ENCODE measurements at regions not wholly inside any gene's neighbourhood (a gene's known extent, or its start where the extent isn't known, plus 50 kb on each side); places are given as distances from the start of the nearest gene placed in this dataset.

GRCh38 chr1:56218023-56218422 is 361.3 kb downstream of the PLPP3 start:
- H3K36me3 ChIP-seq (ENCODE audit: control insufficient read depth in 1 of 2, insufficient read depth in 2 of 2, low read depth in 1 of 2, low read length in 2 of 2): no peaks in the 10 kb centered on the region

GRCh38 chr1:56216218-56216617 is 363.1 kb downstream of the PLPP3 start:
- Histone ChIP-seq H4K8ac (ENCODE audit: low read length) (no peak overlapping the region), H2AFZ (ENCODE audit: low read depth, low read length) (no peak overlapping the region), H3K4me2 (ENCODE audit: low read length, poor library complexity, severe bottlenecking) (no peak overlapping the region), H2BK15ac (ENCODE audit: low read depth, poor library complexity, severe bottlenecking) (no peak overlapping the region), H3K4me1 (ENCODE audit: control insufficient read depth, insufficient read depth, low read depth, low read length) (no peaks in the 10 kb centered on the region), H2BK120ac (ENCODE audit: low read depth, low read length) (no peak overlapping the region), H3K23ac (ENCODE audit: low read length in 2 of 2) (no peak overlapping the region), H3K27me3 (ENCODE audit: control insufficient read depth in 1 of 2, insufficient read depth in 1 of 2, low read length in 2 of 2) (no peaks in the 10 kb centered on the region), H3K14ac (ENCODE audit: low read length in 2 of 2) (no peak overlapping the region), H3K9ac (ENCODE audit: low read length) (no peak overlapping the region), H2BK5ac (ENCODE audit: low read depth, low read length, poor library complexity, severe bottlenecking) (no peak overlapping the region), H3K27ac (ENCODE audit: low read length, poor library complexity, severe bottlenecking) (no peak overlapping the region), H3K18ac (ENCODE audit: low read depth in 1 of 2, low read length in 2 of 2) (no peak overlapping the region), H3K9me3 (ENCODE audit: control insufficient read depth, low read length) (no peaks in the 10 kb centered on the region), H3K4ac (ENCODE audit: low read depth in 1 of 2, low read length in 2 of 2) (no peak overlapping the region), H3K4me3 (ENCODE audit: insufficient read depth in 1 of 2, low read depth in 1 of 2, low read length in 2 of 2) (no peak overlapping the region), H2BK12ac (ENCODE audit: low read length in 2 of 2) (no peak overlapping the region), H2AK5ac (ENCODE audit: low read length, severe bottlenecking) (no peak overlapping the region), H3K36me3 (ENCODE audit: control insufficient read depth in 1 of 2, insufficient read depth in 2 of 2, low read depth in 1 of 2, low read length in 2 of 2) (no peaks in the 10 kb centered on the region), H3K79me1 (replicated peaks; ENCODE audit: low read length, poor library complexity, severe bottlenecking) (no peaks in the 10 kb centered on the region), H4K91ac (ENCODE audit: low read length) (no peak overlapping the region)
- DNase-seq: no peak
- WGBS: 91% methylated on average over 4 of the region's 4 CpGs

More at GRCh38 chr1:56218023-56218422, 361.3 kb downstream of the PLPP3 start:
- Histone ChIP-seq H3K9me3 (ENCODE audit: control insufficient read depth, low read length) (no peaks in the 10 kb centered on the region), H3K4me1 (ENCODE audit: control insufficient read depth, insufficient read depth, low read depth, low read length) (no peaks in the 10 kb centered on the region), H3K4me2 (ENCODE audit: low read length, poor library complexity, severe bottlenecking) (no peak overlapping the region), H2BK5ac (ENCODE audit: low read depth, low read length, poor library complexity, severe bottlenecking) (no peak overlapping the region), H3K9ac (ENCODE audit: low read length) (no peak overlapping the region), H3K79me1 (replicated peaks; ENCODE audit: low read length, poor library complexity, severe bottlenecking) (no peaks in the 10 kb centered on the region), H2BK120ac (ENCODE audit: low read depth, low read length) (no peak overlapping the region), H3K23ac (ENCODE audit: low read length in 2 of 2) (no peak overlapping the region), H3K14ac (ENCODE audit: low read length in 2 of 2) (no peak overlapping the region), H3K27ac (ENCODE audit: low read length, poor library complexity, severe bottlenecking) (no peak overlapping the region), H4K91ac (ENCODE audit: low read length) (no peak overlapping the region), H2AFZ (ENCODE audit: low read depth, low read length) (no peak overlapping the region), H3K27me3 (ENCODE audit: control insufficient read depth in 1 of 2, insufficient read depth in 1 of 2, low read length in 2 of 2) (no peaks in the 10 kb centered on the region), H2AK5ac (ENCODE audit: low read length, severe bottlenecking) (no peak overlapping the region), H2BK12ac (ENCODE audit: low read length in 2 of 2) (no peak overlapping the region), H4K8ac (ENCODE audit: low read length) (no peak overlapping the region), H3K4me3 (ENCODE audit: insufficient read depth in 1 of 2, low read depth in 1 of 2, low read length in 2 of 2) (no peak overlapping the region), H2BK15ac (ENCODE audit: low read depth, poor library complexity, severe bottlenecking) (no peak overlapping the region), H3K18ac (ENCODE audit: low read depth in 1 of 2, low read length in 2 of 2) (no peak overlapping the region), H3K4ac (ENCODE audit: low read depth in 1 of 2, low read length in 2 of 2) (no peak overlapping the region)
- 97% methylated on average over 2 of the region's 4 CpGs for WGBS
- no peak for DNase-seq

DNA sequence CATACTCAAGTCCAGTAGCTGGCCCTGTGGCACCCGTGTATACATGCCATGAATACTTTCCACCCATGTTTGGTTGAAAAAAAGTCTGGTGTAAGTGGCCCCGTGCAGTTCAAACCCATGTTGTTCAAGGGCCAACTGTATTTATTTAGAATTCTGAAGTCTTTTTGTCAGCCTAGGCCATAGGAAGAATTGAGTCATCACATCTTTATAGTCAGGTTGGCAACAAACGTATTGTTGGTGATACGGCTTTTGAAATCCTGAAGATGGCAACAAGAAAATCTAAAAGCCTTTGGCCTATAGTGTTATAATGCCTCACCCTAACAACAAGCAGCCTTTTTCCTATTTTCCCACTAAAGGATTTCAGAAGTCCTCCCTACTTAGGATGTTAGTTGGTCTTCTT is 363.6 kb downstream of the PLPP3 start:
- no peak overlapping the region for H3K4me3 ChIP-seq (ENCODE audit: insufficient read depth in 1 of 2, low read depth in 1 of 2, low read length in 2 of 2)
- H3K9me3 ChIP-seq (ENCODE audit: control insufficient read depth, low read length): no peaks in the 10 kb centered on the region
- DNase-seq: no peak
- no peak overlapping the region for H3K4me2 ChIP-seq (ENCODE audit: low read length, poor library complexity, severe bottlenecking)
- no peaks in the 10 kb centered on the region for H3K36me3 ChIP-seq (ENCODE audit: control insufficient read depth in 1 of 2, insufficient read depth in 2 of 2, low read depth in 1 of 2, low read length in 2 of 2)
- no peak overlapping the region for H2BK15ac ChIP-seq (ENCODE audit: low read depth, poor library complexity, severe bottlenecking)
- no peak overlapping the region for H3K27ac ChIP-seq (ENCODE audit: low read length, poor library complexity, severe bottlenecking)
- H3K4ac ChIP-seq (ENCODE audit: low read depth in 1 of 2, low read length in 2 of 2): no peak overlapping the region
- H2BK120ac ChIP-seq (ENCODE audit: low read depth, low read length): no peak overlapping the region
- H3K4me1 ChIP-seq (ENCODE audit: control insufficient read depth, insufficient read depth, low read depth, low read length): no peaks in the 10 kb centered on the region
- H2AK5ac ChIP-seq (ENCODE audit: low read length, severe bottlenecking): no peak overlapping the region
- no peak overlapping the region for H3K14ac ChIP-seq (ENCODE audit: low read length in 2 of 2)
- no peak overlapping the region for H3K23ac ChIP-seq (ENCODE audit: low read length in 2 of 2)
- no peak overlapping the region for H2BK12ac ChIP-seq (ENCODE audit: low read length in 2 of 2)
- H3K79me1 ChIP-seq (replicated peaks; ENCODE audit: low read length, poor library complexity, severe bottlenecking): no peaks in the 10 kb centered on the region
- H3K27me3 ChIP-seq (ENCODE audit: control insufficient read depth in 1 of 2, insufficient read depth in 1 of 2, low read length in 2 of 2): no peaks in the 10 kb centered on the region
- no peak overlapping the region for H3K9ac ChIP-seq (ENCODE audit: low read length)
- no peak overlapping the region for H4K8ac ChIP-seq (ENCODE audit: low read length)
- WGBS: 87% methylated on average over 4 of the region's 4 CpGs
- H2BK5ac ChIP-seq (ENCODE audit: low read depth, low read length, poor library complexity, severe bottlenecking): no peak overlapping the region
- no peak overlapping the region for H3K18ac ChIP-seq (ENCODE audit: low read depth in 1 of 2, low read length in 2 of 2)
- no peak overlapping the region for H2AFZ ChIP-seq (ENCODE audit: low read depth, low read length)
- no peak overlapping the region for H4K91ac ChIP-seq (ENCODE audit: low read length)

- Histone ChIP-seq H2BK5ac (ENCODE audit: low read depth, low read length, poor library complexity, severe bottlenecking) (no peak overlapping the region), H2AFZ (ENCODE audit: low read depth, low read length) (no peak overlapping the region), H2BK12ac (ENCODE audit: low read length in 2 of 2) (no peak overlapping the region), H3K23ac (ENCODE audit: low read length in 2 of 2) (no peak overlapping the region), H3K4me1 (ENCODE audit: control insufficient read depth, insufficient read depth, low read depth, low read length) (no peaks in the 10 kb centered on the region), H4K91ac (ENCODE audit: low read length) (no peak overlapping the region), H2AK5ac (ENCODE audit: low read length, severe bottlenecking) (no peak overlapping the region), H3K79me1 (replicated peaks; ENCODE audit: low read length, poor library complexity, severe bottlenecking) (no peaks in the 10 kb centered on the region), H3K27ac (ENCODE audit: low read length, poor library complexity, severe bottlenecking) (no peak overlapping the region), H3K18ac (ENCODE audit: low read depth in 1 of 2, low read length in 2 of 2) (no peak overlapping the region), H3K4me2 (ENCODE audit: low read length, poor library complexity, severe bottlenecking) (no peak overlapping the region), H3K27me3 (ENCODE audit: control insufficient read depth in 1 of 2, insufficient read depth in 1 of 2, low read length in 2 of 2) (no peaks in the 10 kb centered on the region), H4K8ac (ENCODE audit: low read length) (no peak overlapping the region), H3K4ac (ENCODE audit: low read depth in 1 of 2, low read length in 2 of 2) (no peak overlapping the region), H2BK15ac (ENCODE audit: low read depth, poor library complexity, severe bottlenecking) (no peak overlapping the region), H3K9me3 (ENCODE audit: control insufficient read depth, low read length) (no peaks in the 10 kb centered on the region), H3K4me3 (ENCODE audit: insufficient read depth in 1 of 2, low read depth in 1 of 2, low read length in 2 of 2) (no peak overlapping the region), H3K9ac (ENCODE audit: low read length) (no peak overlapping the region), H3K14ac (ENCODE audit: low read length in 2 of 2) (no peak overlapping the region), H2BK120ac (ENCODE audit: low read depth, low read length) (no peak overlapping the region), H3K36me3 (ENCODE audit: control insufficient read depth in 1 of 2, insufficient read depth in 2 of 2, low read depth in 1 of 2, low read length in 2 of 2) (no peaks in the 10 kb centered on the region)
- DNase-seq: no peak
- 78% methylated on average over 3 of the region's 3 CpGs for WGBS
Measured at GRCh38 chr1:56215086-56215485, 364.3 kb downstream of the PLPP3 start.
